ENCODE measurements at regions not wholly inside any gene's neighbourhood (a gene's known extent, or its start where the extent isn't known, plus 50 kb on each side); places are given as distances from the start of the nearest gene placed in this dataset.

DNA sequence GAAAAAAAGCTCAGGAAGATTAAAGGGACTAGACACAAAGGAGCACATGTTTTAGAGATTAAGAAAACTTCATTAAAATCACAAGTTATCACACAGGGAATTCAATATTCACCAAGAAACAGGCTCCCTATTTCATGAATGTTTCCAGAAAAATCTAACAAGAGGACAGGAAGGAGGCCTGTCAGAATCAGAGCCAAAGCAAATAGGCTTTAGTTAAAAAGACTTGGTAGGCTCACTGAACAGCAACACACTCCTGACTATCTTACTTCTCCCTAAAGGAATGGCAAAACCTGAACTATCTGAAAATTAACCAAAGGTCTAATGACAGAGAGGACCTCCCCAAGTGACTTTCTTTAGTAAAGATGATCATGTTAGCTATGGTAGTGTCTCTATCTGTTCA is 188.3 kb upstream of the MEOX2 start:
- Histone ChIP-seq H3K27me3 (ENCODE audit: control insufficient read depth in 2 of 2, insufficient read depth in 2 of 2, low read length in 2 of 2) (no peaks in the 10 kb centered on the region), H3K4me2 (ENCODE audit: insufficient read depth, low read length) (no peak overlapping the region), H3K9me3 (replicated peaks; ENCODE audit: control insufficient read depth, insufficient read depth, low read depth, low read length) (no peaks in the 10 kb centered on the region), H3K4me1 (replicated peaks in 1 of 2; ENCODE audit: control insufficient read depth in 2 of 2, insufficient read depth in 2 of 2, low read length in 2 of 2) (no peaks in the 10 kb centered on the region), H4K20me1 (replicated peaks; ENCODE audit: control insufficient read depth, insufficient read depth, low read length) (no peaks in the 10 kb centered on the region), H2AFZ (ENCODE audit: low read depth, low read length) (no peak overlapping the region), H3K79me2 (ENCODE audit: control insufficient read depth, insufficient read depth, low read length) (no peaks in the 10 kb centered on the region), H3K36me3 (ENCODE audit: control insufficient read depth, insufficient read depth, low read length) (no peaks in the 10 kb centered on the region), H3K27ac (ENCODE audit: extremely low read depth, low read depth, low read length) (no peak overlapping the region), H3K9me1 (ENCODE audit: control insufficient read depth, insufficient read depth, low read length) (no peaks in the 10 kb centered on the region), H3K9ac (ENCODE audit: insufficient read depth in 1 of 2, low read depth in 2 of 2, low read length in 2 of 2) (no peak overlapping the region), H3K4me3 (no peak overlapping the region)
- ATAC-seq: no peak
- BruUV-seq (replicated peaks): no TSS peak
- no peak for TF ChIP-seq MCM7 (IDR thresholded peaks at IDR 0.05)
- no peak for TF ChIP-seq ZNF780A (CRISPR knock-in tag; IDR thresholded peaks at IDR 0.05)
- TF ChIP-seq NCOR1 (IDR thresholded peaks at IDR 0.05): no peak
- TF ChIP-seq EWSR1 (IDR thresholded peaks at IDR 0.05; ENCODE audit: borderline replicate concordance, low read depth, partially characterized antibody): no peak
- no peak for TF ChIP-seq CREBBP (IDR thresholded peaks at IDR 0.05; ENCODE audit: low read depth, low read length)
- TF ChIP-seq ZNF239 (CRISPR knock-in tag; IDR thresholded peaks at IDR 0.05): no peak
- TF ChIP-seq, protein P1, sequence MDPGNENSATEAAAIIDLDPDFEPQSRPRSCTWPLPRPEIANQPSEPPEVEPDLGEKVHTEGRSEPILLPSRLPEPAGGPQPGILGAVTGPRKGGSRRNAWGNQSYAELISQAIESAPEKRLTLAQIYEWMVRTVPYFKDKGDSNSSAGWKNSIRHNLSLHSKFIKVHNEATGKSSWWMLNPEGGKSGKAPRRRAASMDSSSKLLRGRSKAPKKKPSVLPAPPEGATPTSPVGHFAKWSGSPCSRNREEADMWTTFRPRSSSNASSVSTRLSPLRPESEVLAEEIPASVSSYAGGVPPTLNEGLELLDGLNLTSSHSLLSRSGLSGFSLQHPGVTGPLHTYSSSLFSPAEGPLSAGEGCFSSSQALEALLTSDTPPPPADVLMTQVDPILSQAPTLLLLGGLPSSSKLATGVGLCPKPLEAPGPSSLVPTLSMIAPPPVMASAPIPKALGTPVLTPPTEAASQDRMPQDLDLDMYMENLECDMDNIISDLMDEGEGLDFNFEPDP (CRISPR knock-in tag; IDR thresholded peaks at IDR 0.05): no peak
- TF ChIP-seq BRCA1 (IDR thresholded peaks at IDR 0.05): no peak
- TF ChIP-seq BRCA1 (CRISPR knock-in tag; IDR thresholded peaks at IDR 0.05): no peak
- TF ChIP-seq ZEB2 (IDR thresholded peaks at IDR 0.05): no peak
- no peak for TF ChIP-seq DEAF1 (CRISPR knock-in tag; IDR thresholded peaks at IDR 0.05)
- no peak for TF ChIP-seq SMARCA5 (IDR thresholded peaks at IDR 0.05)
- in situ Hi-C loops (cut with MboI): no loop called here
- intact Hi-C loops (cut with micrococcal nuclease): no loop called here
- POLR2A ChIA-PET: no interaction called here
- no peak for DNase-seq (ENCODE audit: extremely low read depth in 1 of 4, low spot score in 3 of 4)
- CTCF ChIA-PET (ENCODE audit: low intra/inter-chr PET ratio): no interaction called here
- FAIRE-seq: no peak
